ENCODE measurements at regions not wholly inside any gene's neighbourhood (a gene's known extent, or its start where the extent isn't known, plus 50 kb on each side); places are given as distances from the start of the nearest gene placed in this dataset.

- Histone ChIP-seq H3K79me2 (ENCODE audit: low read length) (no peaks in the 10 kb centered on the region), H2AFZ (ENCODE audit: low read length) (no peak overlapping the region), H3K9me3 (ENCODE audit: low read length) (peaks cover 42% of the 10 kb centered on the region), H3K4me2 (ENCODE audit: low read depth, low read length, poor library complexity, severe bottlenecking) (no peak overlapping the region), H3K9me2 (replicated peaks; ENCODE audit: insufficient read depth, low read length) (no peaks in the 10 kb centered on the region), H3K4me3 (ENCODE audit: low read length) (no peak overlapping the region), H3K27me3 (ENCODE audit: low read length) (no peaks in the 10 kb centered on the region), H3K36me3 (ENCODE audit: insufficient read depth, low read length) (no peaks in the 10 kb centered on the region), H3K9ac (ENCODE audit: low read length) (no peak overlapping the region), H4K20me1 (ENCODE audit: insufficient read depth, low read depth, low read length) (no peaks in the 10 kb centered on the region), H3K27ac (ENCODE audit: low read length) (no peak overlapping the region), H3K4me1 (ENCODE audit: low read length) (no peaks in the 10 kb centered on the region)
- DNase-seq: no peak
Measured at GRCh38 chr15:46685096-46685495, 1032.2 kb upstream of the SEMA6D start.

GRCh38 chr15:46685681-46686080 lies 1031.6 kb upstream of the SEMA6D start:
- no peak overlapping the region for H2AFZ ChIP-seq (ENCODE audit: low read length)
- H3K4me1 ChIP-seq (ENCODE audit: low read length): no peaks in the 10 kb centered on the region
- no peaks in the 10 kb centered on the region for H3K9me2 ChIP-seq (replicated peaks; ENCODE audit: insufficient read depth, low read length)
- H3K9ac ChIP-seq (ENCODE audit: low read length): no peak overlapping the region
- no peak for DNase-seq
- H3K27ac ChIP-seq (ENCODE audit: low read length): no peak overlapping the region
- no peaks in the 10 kb centered on the region for H4K20me1 ChIP-seq (ENCODE audit: insufficient read depth, low read depth, low read length)
- H3K4me2 ChIP-seq (ENCODE audit: low read depth, low read length, poor library complexity, severe bottlenecking): no peak overlapping the region
- no peaks in the 10 kb centered on the region for H3K79me2 ChIP-seq (ENCODE audit: low read length)
- H3K9me3 ChIP-seq (ENCODE audit: low read length): peaks cover 45% of the 10 kb centered on the region
- H3K36me3 ChIP-seq (ENCODE audit: insufficient read depth, low read length): no peaks in the 10 kb centered on the region
- no peaks in the 10 kb centered on the region for H3K27me3 ChIP-seq (ENCODE audit: low read length)
- no peak overlapping the region for H3K4me3 ChIP-seq (ENCODE audit: low read length)

GRCh38 chr15:46696281-46696680 lies 1021.0 kb upstream of the SEMA6D start:
- Histone ChIP-seq H3K9ac (ENCODE audit: low read length) (no peak overlapping the region), H3K9me3 (ENCODE audit: low read length) (peaks cover 27% of the 10 kb centered on the region), H3K79me2 (ENCODE audit: low read length) (no peaks in the 10 kb centered on the region)

GRCh38 chr15:46701346-46701745 lies 1016.0 kb upstream of the SEMA6D start:
- Histone ChIP-seq H2AFZ (ENCODE audit: low read length) (no peak overlapping the region), H3K27me3 (ENCODE audit: low read length) (no peaks in the 10 kb centered on the region), H3K79me2 (ENCODE audit: low read length) (no peaks in the 10 kb centered on the region), H4K20me1 (ENCODE audit: insufficient read depth, low read depth, low read length) (no peaks in the 10 kb centered on the region), H3K27ac (ENCODE audit: low read length) (no peak overlapping the region), H3K4me3 (ENCODE audit: low read length) (no peak overlapping the region), H3K9me2 (replicated peaks; ENCODE audit: insufficient read depth, low read length) (no peaks in the 10 kb centered on the region), H3K9me3 (ENCODE audit: low read length) (peaks cover 31% of the 10 kb centered on the region), H3K36me3 (ENCODE audit: insufficient read depth, low read length) (no peaks in the 10 kb centered on the region), H3K4me2 (ENCODE audit: low read depth, low read length, poor library complexity, severe bottlenecking) (no peak overlapping the region), H3K4me1 (ENCODE audit: low read length) (no peaks in the 10 kb centered on the region), H3K9ac (ENCODE audit: low read length) (no peak overlapping the region)
- no peak for DNase-seq

More at GRCh38 chr15:46696281-46696680, 1021.0 kb upstream of the SEMA6D start:
- H3K36me3 ChIP-seq (ENCODE audit: insufficient read depth, low read length): no peaks in the 10 kb centered on the region
- no peaks in the 10 kb centered on the region for H3K27me3 ChIP-seq (ENCODE audit: low read length)
- H3K27ac ChIP-seq (ENCODE audit: low read length): no peak overlapping the region
- H2AFZ ChIP-seq (ENCODE audit: low read length): no peak overlapping the region
- H3K4me3 ChIP-seq (ENCODE audit: low read length): no peak overlapping the region
- H3K9me2 ChIP-seq (replicated peaks; ENCODE audit: insufficient read depth, low read length): no peaks in the 10 kb centered on the region
- H3K4me2 ChIP-seq (ENCODE audit: low read depth, low read length, poor library complexity, severe bottlenecking): no peak overlapping the region
- no peak for DNase-seq
- no peaks in the 10 kb centered on the region for H3K4me1 ChIP-seq (ENCODE audit: low read length)
- no peaks in the 10 kb centered on the region for H4K20me1 ChIP-seq (ENCODE audit: insufficient read depth, low read depth, low read length)

- Histone ChIP-seq H3K4me3 (ENCODE audit: low read length) (no peak overlapping the region), H3K9me3 (ENCODE audit: low read length) (peaks cover 34% of the 10 kb centered on the region), H2AFZ (ENCODE audit: low read length) (no peak overlapping the region), H3K9me2 (replicated peaks; ENCODE audit: insufficient read depth, low read length) (no peaks in the 10 kb centered on the region), H3K4me1 (ENCODE audit: low read length) (no peaks in the 10 kb centered on the region), H3K4me2 (ENCODE audit: low read depth, low read length, poor library complexity, severe bottlenecking) (no peak overlapping the region), H3K9ac (ENCODE audit: low read length) (no peak overlapping the region), H3K36me3 (ENCODE audit: insufficient read depth, low read length) (no peaks in the 10 kb centered on the region), H3K27me3 (ENCODE audit: low read length) (no peaks in the 10 kb centered on the region), H3K27ac (ENCODE audit: low read length) (no peak overlapping the region), H3K79me2 (ENCODE audit: low read length) (no peaks in the 10 kb centered on the region), H4K20me1 (ENCODE audit: insufficient read depth, low read depth, low read length) (no peaks in the 10 kb centered on the region)
- DNase-seq: no peak
Measured at GRCh38 chr15:46701896-46702295, 1015.4 kb upstream of the SEMA6D start.

- DNase-seq: no peak
- peaks cover 39% of the 10 kb centered on the region for H3K9me3 ChIP-seq (ENCODE audit: low read length)
- H3K36me3 ChIP-seq (ENCODE audit: insufficient read depth, low read length): no peaks in the 10 kb centered on the region
- no peak overlapping the region for H3K4me2 ChIP-seq (ENCODE audit: low read depth, low read length, poor library complexity, severe bottlenecking)
- no peak overlapping the region for H3K4me3 ChIP-seq (ENCODE audit: low read length)
- no peak overlapping the region for H3K27ac ChIP-seq (ENCODE audit: low read length)
- H3K9me2 ChIP-seq (replicated peaks; ENCODE audit: insufficient read depth, low read length): no peaks in the 10 kb centered on the region
- H3K9ac ChIP-seq (ENCODE audit: low read length): no peak overlapping the region
- no peaks in the 10 kb centered on the region for H3K4me1 ChIP-seq (ENCODE audit: low read length)
- no peak overlapping the region for H2AFZ ChIP-seq (ENCODE audit: low read length)
- H4K20me1 ChIP-seq (ENCODE audit: insufficient read depth, low read depth, low read length): no peaks in the 10 kb centered on the region
- H3K79me2 ChIP-seq (ENCODE audit: low read length): no peaks in the 10 kb centered on the region
- no peaks in the 10 kb centered on the region for H3K27me3 ChIP-seq (ENCODE audit: low read length)
Measured at GRCh38 chr15:46703020-46703861, 1014.1 kb upstream of the SEMA6D start.

- Histone ChIP-seq H3K27me3 (ENCODE audit: low read length) (no peaks in the 10 kb centered on the region), H3K4me1 (ENCODE audit: low read length) (no peaks in the 10 kb centered on the region), H3K4me3 (ENCODE audit: low read length) (no peak overlapping the region), H3K9me2 (replicated peaks; ENCODE audit: insufficient read depth, low read length) (no peaks in the 10 kb centered on the region), H3K9ac (ENCODE audit: low read length) (no peak overlapping the region), H3K9me3 (ENCODE audit: low read length) (peaks cover 42% of the 10 kb centered on the region), H3K27ac (ENCODE audit: low read length) (no peak overlapping the region), H4K20me1 (ENCODE audit: insufficient read depth, low read depth, low read length) (no peaks in the 10 kb centered on the region), H3K36me3 (ENCODE audit: insufficient read depth, low read length) (no peaks in the 10 kb centered on the region), H3K79me2 (ENCODE audit: low read length) (no peaks in the 10 kb centered on the region), H2AFZ (ENCODE audit: low read length) (no peak overlapping the region), H3K4me2 (ENCODE audit: low read depth, low read length, poor library complexity, severe bottlenecking) (no peak overlapping the region)
- DNase-seq: no peak
Measured at GRCh38 chr15:46703871-46704637, 1013.3 kb upstream of the SEMA6D start.

GRCh38 chr15:46707452-46707851 lies 1009.9 kb upstream of the SEMA6D start:
- Histone ChIP-seq H3K27me3 (ENCODE audit: low read length) (no peaks in the 10 kb centered on the region), H3K9me2 (replicated peaks; ENCODE audit: insufficient read depth, low read length) (no peaks in the 10 kb centered on the region), H3K9me3 (ENCODE audit: low read length) (peaks cover 40% of the 10 kb centered on the region), H3K27ac (ENCODE audit: low read length) (no peak overlapping the region), H3K79me2 (ENCODE audit: low read length) (no peaks in the 10 kb centered on the region), H2AFZ (ENCODE audit: low read length) (no peak overlapping the region), H3K4me1 (ENCODE audit: low read length) (no peaks in the 10 kb centered on the region), H4K20me1 (ENCODE audit: insufficient read depth, low read depth, low read length) (no peaks in the 10 kb centered on the region), H3K36me3 (ENCODE audit: insufficient read depth, low read length) (no peaks in the 10 kb centered on the region), H3K4me2 (ENCODE audit: low read depth, low read length, poor library complexity, severe bottlenecking) (no peak overlapping the region), H3K4me3 (ENCODE audit: low read length) (no peak overlapping the region), H3K9ac (ENCODE audit: low read length) (no peak overlapping the region)
- no peak for DNase-seq
